Effector memory CD4-positive, alpha-beta T cell (primary cell): ENCODE measurements at regions not wholly inside any gene's neighbourhood (a gene's known extent, or its start where the extent isn't known, plus 50 kb on each side); places are given as distances from the start of the nearest gene placed in this dataset.

Experiments used
- DNase-seq, 3 donors: peaks; one replicate each; pipeline ENCODE4 v3.0.0-alpha.2; 2020
- H3K27ac ChIP-seq: 2 replicates; pipeline ENCODE4 v1.7.0; 2013; ENCODE audit warnings: mild to moderate bottlenecking, low read length, moderate library complexity; ENCODE audit not compliant: insufficient read depth, poor library complexity, severe bottlenecking
- H3K27me3 ChIP-seq: replicated peaks from 2 replicates; pipeline ENCODE4 v1.7.0; 2013; ENCODE audit warnings: mild to moderate bottlenecking, low read length; ENCODE audit not compliant: insufficient read depth, control insufficient read depth, poor library complexity, severe bottlenecking
- H3K36me3 ChIP-seq: 2 replicates; pipeline ENCODE4 v1.7.0; 2013; ENCODE audit warnings: mild to moderate bottlenecking, low read length, moderate library complexity; ENCODE audit not compliant: control insufficient read depth, insufficient read depth
- H3K4me1 ChIP-seq: 2 replicates; pipeline ENCODE4 v1.7.0; 2013; ENCODE audit warnings: low read length, mild to moderate bottlenecking; ENCODE audit not compliant: control insufficient read depth, insufficient read depth, poor library complexity, severe bottlenecking
- H3K4me3 ChIP-seq: 2 replicates; pipeline ENCODE4 v1.7.0; 2013; ENCODE audit warnings: low read length, low read depth, mild to moderate bottlenecking; ENCODE audit not compliant: insufficient read depth, poor library complexity, severe bottlenecking
- H3K9me3 ChIP-seq: 2 replicates; pipeline ENCODE4 v1.7.0; 2013; ENCODE audit warnings: mild to moderate bottlenecking, low read length, moderate library complexity; ENCODE audit not compliant: control insufficient read depth

- no peak overlapping the region for H3K4me3 ChIP-seq
- no peaks in the 10 kb centered on the region for H3K27me3 ChIP-seq
- no peaks in the 10 kb centered on the region for H3K4me1 ChIP-seq
- no peaks in the 10 kb centered on the region for H3K36me3 ChIP-seq
- no peak overlapping the region for H3K27ac ChIP-seq
- DNase-seq, result no peak
- no peaks in the 10 kb centered on the region for H3K9me3 ChIP-seq
These were observed 156.0 kb downstream of the ZNF33B start for GRCh38 chr10:42482411-42482810.

- Histone ChIP-seq H3K4me3 (no peak overlapping the region), H3K36me3 (no peaks in the 10 kb centered on the region), H3K4me1 (no peaks in the 10 kb centered on the region), H3K27me3 (no peaks in the 10 kb centered on the region), H3K27ac (no peak overlapping the region), H3K9me3 (no peaks in the 10 kb centered on the region)
- no peak for DNase-seq
These were observed 159.3 kb downstream of the ZNF33B start for GRCh38 chr10:42479057-42479456.

GRCh38 chr10:42477170-42477569 is 161.2 kb downstream of the ZNF33B start:
- no peak for DNase-seq
- Histone ChIP-seq H3K27ac (no peak overlapping the region), H3K4me3 (no peak overlapping the region), H3K36me3 (no peaks in the 10 kb centered on the region), H3K9me3 (no peaks in the 10 kb centered on the region), H3K4me1 (no peaks in the 10 kb centered on the region), H3K27me3 (no peaks in the 10 kb centered on the region)

- Histone ChIP-seq H3K9me3 (no peaks in the 10 kb centered on the region), H3K4me1 (no peaks in the 10 kb centered on the region), H3K27me3 (no peaks in the 10 kb centered on the region), H3K27ac (no peak overlapping the region), H3K36me3 (no peaks in the 10 kb centered on the region), H3K4me3 (no peak overlapping the region)
- no peak for DNase-seq
These were observed 162.3 kb downstream of the ZNF33B start for GRCh38 chr10:42476101-42476500.

- H3K4me3 ChIP-seq, result no peak overlapping the region
- DNase-seq, result no peak
- no peaks in the 10 kb centered on the region for H3K9me3 ChIP-seq
- H3K27me3 ChIP-seq, result no peaks in the 10 kb centered on the region
- no peaks in the 10 kb centered on the region for H3K4me1 ChIP-seq
- no peak overlapping the region for H3K27ac ChIP-seq
- H3K36me3 ChIP-seq, result no peaks in the 10 kb centered on the region
These were observed 162.9 kb downstream of the ZNF33B start for GRCh38 chr10:42475168-42476098.

- H3K27me3 ChIP-seq, result no peaks in the 10 kb centered on the region
- DNase-seq, result no peak
These were observed 184.1 kb downstream of the ZNF33B start for GRCh38 chr10:42454313-42454712.

GRCh38 chr10:42431095-42431494 is 207.3 kb downstream of the ZNF33B start:
- no peak overlapping the region for H3K27ac ChIP-seq
- no peaks in the 10 kb centered on the region for H3K4me1 ChIP-seq
- no peak for DNase-seq
- H3K4me3 ChIP-seq, result no peak overlapping the region
- no peaks in the 10 kb centered on the region for H3K36me3 ChIP-seq
- H3K9me3 ChIP-seq, result no peaks in the 10 kb centered on the region
- no peaks in the 10 kb centered on the region for H3K27me3 ChIP-seq

More at GRCh38 chr10:42454313-42454712, 184.1 kb downstream of the ZNF33B start:
- Histone ChIP-seq H3K4me3 (no peak overlapping the region), H3K27ac (no peak overlapping the region), H3K36me3 (no peaks in the 10 kb centered on the region), H3K9me3 (no peaks in the 10 kb centered on the region), H3K4me1 (no peaks in the 10 kb centered on the region)

GRCh38 chr10:42428534-42428933 is 209.8 kb downstream of the ZNF33B start:
- no peak for DNase-seq
- Histone ChIP-seq H3K4me1 (no peaks in the 10 kb centered on the region), H3K36me3 (no peaks in the 10 kb centered on the region), H3K4me3 (no peak overlapping the region), H3K9me3 (no peaks in the 10 kb centered on the region), H3K27me3 (no peaks in the 10 kb centered on the region), H3K27ac (no peak overlapping the region)

GRCh38 chr10:42422911-42423310 is 215.5 kb downstream of the ZNF33B start:
- Histone ChIP-seq H3K9me3 (no peaks in the 10 kb centered on the region), H3K36me3 (no peaks in the 10 kb centered on the region), H3K27ac (no peak overlapping the region), H3K4me3 (no peak overlapping the region), H3K27me3 (no peaks in the 10 kb centered on the region), H3K4me1 (no peaks in the 10 kb centered on the region)
- DNase-seq, result no peak

- no peak for DNase-seq
- H3K27me3 ChIP-seq, result no peaks in the 10 kb centered on the region
- H3K36me3 ChIP-seq, result no peaks in the 10 kb centered on the region
- no peak overlapping the region for H3K4me3 ChIP-seq
- H3K4me1 ChIP-seq, result no peaks in the 10 kb centered on the region
- H3K9me3 ChIP-seq, result no peaks in the 10 kb centered on the region
- no peak overlapping the region for H3K27ac ChIP-seq
These were observed 216.6 kb downstream of the ZNF33B start for GRCh38 chr10:42421812-42422211.
